GM19395 (cell line): ENCODE measurements at regions not wholly inside any gene's neighbourhood (a gene's known extent, or its start where the extent isn't known, plus 50 kb on each side); places are given as distances from the start of the nearest gene placed in this dataset.
A peak's percentile ranks its signal among the peaks of the same experiment; 100 is the strongest.

ENCODE experiments used
- ATAC-seq: cut with Tn5 transposase; IDR thresholded peaks from one replicate; pipeline ENCODE4 v1.9.1; 2021; ENCODE audit warnings: mild to moderate bottlenecking, moderate library complexity; ENCODE audit not compliant: unreplicated experiment

GRCh38 chr4:123974386-123975149, 578.0 kb downstream of the SPRY1 start:
- no peak for ATAC-seq

- ATAC-seq = peak; percentile 69
Observed at GRCh38 chr4:123976285-123976684, 579.7 kb downstream of the SPRY1 start.

GRCh38 chr4:123976819-123977218, 580.2 kb downstream of the SPRY1 start:
- ATAC-seq = no peak

- ATAC-seq = no peak
Observed at GRCh38 chr4:123977641-123978081, 581.1 kb downstream of the SPRY1 start.

- ATAC-seq = no peak
Observed at GRCh38 chr4:123978637-123979036, 582.0 kb downstream of the SPRY1 start.

- no peak for ATAC-seq
Observed at GRCh38 chr4:123980736-123981300, 584.2 kb downstream of the SPRY1 start.

- no peak for ATAC-seq
Observed at GRCh38 chr4:123984886-123985285, 588.3 kb downstream of the SPRY1 start.

GRCh38 chr4:123986268-123986798, 589.7 kb downstream of the SPRY1 start:
- no peak for ATAC-seq

- ATAC-seq = no peak
Observed at GRCh38 chr4:123987408-123987807, 590.8 kb downstream of the SPRY1 start.

GRCh38 chr4:123990310-123990870, 593.8 kb downstream of the SPRY1 start:
- ATAC-seq = no peak

- ATAC-seq = no peak
Observed at GRCh38 chr4:123994917-123995316, 598.3 kb downstream of the SPRY1 start.

DNA sequence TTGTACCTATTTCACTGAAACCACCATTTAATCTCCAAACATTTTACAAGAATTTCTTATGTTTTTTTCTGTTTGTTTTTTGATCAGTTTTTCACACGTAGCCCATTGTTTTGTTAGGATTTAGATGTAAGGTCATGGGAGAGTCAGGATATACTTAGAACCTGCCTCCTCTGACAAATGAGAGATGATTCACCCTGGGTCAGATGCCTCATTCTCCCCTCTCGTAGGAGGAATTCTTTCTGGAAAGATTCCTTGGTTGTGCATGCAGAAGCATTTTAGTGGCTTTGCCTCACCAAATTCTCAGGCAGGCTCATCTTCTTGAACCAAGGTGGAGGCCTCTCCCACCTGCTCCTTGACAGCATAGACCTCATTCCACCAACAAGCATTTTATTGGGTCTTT, 599.3 kb downstream of the SPRY1 start:
- ATAC-seq = no peak

DNA sequence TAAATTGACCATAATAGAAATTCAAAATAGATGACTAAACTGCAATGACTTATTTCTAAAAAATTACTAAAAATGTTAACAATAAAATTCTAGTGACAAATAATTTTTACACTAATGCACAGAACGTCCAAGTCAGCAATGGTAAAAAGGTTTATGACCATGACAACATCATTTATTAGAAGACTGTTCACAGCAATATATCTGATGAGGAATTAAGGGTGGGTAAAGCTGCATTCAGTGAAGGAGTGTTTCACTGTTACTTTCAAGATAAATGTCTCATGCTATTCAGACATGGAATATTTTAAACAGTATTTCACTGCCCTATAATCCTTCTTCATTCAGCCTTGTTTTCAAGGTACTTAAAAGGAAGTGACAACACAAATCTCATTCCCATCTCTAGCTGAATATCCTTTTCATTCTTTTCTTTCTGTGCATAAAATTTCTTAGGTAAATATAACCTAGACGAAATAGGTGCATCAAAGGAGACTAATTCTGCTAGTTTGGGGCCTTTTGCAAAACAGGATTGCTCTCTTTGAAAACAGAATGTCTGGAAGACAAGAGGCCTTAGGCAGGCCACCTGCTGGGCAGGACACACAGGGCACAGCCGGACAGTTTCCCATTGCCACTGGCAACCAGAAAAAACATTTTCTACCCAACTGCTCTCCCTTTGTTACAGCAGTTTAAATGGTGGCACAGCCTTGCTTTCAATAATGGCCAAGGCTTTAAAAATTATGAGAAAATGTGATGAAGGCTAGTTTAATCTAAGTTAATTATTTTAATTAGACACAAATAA, 600.3 kb downstream of the SPRY1 start:
- ATAC-seq = no peak

DNA sequence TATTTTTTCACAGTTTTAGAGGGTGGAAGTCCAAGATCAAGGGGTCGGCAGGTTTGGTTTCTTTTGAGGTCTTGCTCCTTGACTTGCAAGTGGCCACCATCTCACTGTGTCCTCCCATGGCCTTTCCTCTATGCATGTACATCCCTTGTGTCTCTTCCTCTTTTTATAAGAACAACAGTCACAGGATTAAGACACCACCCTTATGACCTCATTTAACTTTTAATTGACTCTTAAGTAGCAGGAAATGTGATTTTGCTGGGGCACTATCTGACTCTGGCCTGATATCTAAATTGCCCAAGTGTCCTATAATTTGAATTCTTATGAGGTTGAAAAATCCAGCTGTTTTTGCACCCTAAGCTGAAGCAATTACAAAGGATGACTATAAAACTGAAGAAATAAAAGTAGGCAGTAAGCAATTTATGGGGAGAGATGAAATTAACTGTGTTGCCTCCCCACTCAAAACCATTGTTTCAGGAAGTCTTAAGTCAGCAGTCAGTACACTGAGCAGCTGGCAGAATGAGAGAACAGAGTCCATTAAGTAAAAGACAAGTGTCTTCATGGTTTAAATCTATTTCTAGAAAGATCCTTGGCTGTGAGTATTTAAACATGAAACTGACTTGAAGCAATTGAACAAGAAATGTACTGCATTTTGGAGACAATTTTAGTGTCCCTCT, 601.3 kb downstream of the SPRY1 start:
- no peak for ATAC-seq

DNA sequence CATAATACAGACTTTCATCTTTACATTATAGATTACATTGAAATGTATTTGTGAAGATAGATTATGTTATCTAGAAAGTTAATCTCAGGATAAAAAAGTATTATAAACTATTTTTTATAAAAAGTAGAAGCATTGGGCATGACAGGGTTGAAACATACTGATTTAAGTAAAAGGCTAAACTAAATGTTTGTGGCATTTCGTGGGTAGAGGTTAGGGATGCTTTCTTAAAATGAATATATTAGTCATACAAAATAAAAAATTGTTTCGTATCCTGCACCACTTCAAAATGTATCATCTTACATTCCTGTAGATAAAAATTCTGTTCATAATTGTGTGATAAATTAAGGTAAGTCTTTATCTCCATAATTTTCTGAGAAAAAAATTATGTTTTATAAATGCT, 603.6 kb downstream of the SPRY1 start:
- no peak for ATAC-seq

DNA sequence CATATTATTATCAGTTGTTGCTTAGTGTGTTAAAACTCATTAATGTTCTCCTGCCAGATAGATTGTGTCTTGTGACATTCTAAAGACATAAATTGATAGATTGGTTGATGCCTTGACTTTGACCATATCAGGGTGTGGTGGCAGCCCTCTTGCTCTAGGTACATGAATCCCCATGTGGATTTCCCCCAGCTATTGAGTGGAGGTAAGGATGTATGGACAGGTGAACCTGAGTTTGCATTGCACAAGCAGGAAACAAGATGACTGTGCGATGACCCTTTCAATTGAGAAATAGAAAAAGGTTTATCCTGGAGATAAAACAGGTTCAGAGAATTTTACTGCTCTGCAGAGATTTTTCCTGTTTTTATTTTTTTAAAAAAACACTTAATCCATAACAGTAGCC, 619.2 kb downstream of the SPRY1 start:
- ATAC-seq = no peak

DNA sequence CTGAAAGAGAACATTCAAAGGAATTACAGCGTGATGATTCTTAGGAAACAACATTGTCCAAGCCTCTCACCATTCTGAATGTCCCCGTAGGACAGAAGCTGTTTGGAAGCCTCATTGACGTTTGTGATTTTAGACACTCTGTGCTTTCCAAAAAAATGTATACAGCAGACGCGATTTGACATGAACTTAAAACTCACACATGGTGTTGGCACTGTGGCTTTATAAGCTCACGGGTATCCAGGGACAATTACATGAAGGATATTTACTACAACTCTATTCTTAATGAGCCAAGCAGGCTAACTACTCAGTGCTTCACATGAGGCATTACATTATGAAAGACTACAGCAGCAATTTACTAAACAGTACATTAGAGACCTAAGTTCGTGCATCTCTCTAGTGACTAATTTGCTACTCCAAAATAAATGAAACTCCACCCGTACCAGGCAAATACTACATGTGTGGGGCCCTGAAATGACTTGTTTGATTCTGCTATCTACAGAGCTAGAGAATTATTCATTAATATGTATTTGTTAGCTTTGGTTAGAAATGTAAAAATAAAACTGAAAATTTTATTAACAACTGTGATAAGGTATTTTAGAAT, 620.7 kb downstream of the SPRY1 start:
- ATAC-seq = no peak

GRCh38 chr4:124018383-124019317, 622.1 kb downstream of the SPRY1 start:
- ATAC-seq = peak; percentile 100
